ENCODE measurements at regions not wholly inside any gene's neighbourhood (a gene's known extent, or its start where the extent isn't known, plus 50 kb on each side); places are given as distances from the start of the nearest gene placed in this dataset.
A peak's percentile ranks its signal among the peaks of the same experiment; 100 is the strongest.

DNA sequence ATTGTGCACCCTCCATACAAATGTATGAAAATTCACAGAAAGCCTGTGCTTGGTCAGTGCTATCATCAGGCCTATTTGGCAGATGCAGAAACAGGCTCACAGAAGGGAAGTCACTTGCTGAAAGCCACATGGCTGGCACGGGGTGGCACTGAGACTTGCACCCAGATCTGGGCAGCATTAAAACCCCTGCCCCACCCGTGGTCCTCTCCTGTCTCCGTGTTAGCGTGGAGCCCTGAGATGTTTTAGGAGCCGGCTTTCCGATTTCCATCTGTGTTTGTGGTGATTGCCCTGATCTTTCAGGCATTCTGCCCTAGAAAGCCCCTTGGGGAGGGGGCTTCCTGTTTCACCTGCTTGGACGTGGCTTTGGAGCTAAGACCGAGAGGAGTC, 102.2 kb upstream of the IER5L start:
- Histone ChIP-seq H3K4me3 (ENCODE audit: low read length) (no peak overlapping the region), H3K9me3 (ENCODE audit: control insufficient read depth, insufficient read depth, low read length) (no peaks in the 10 kb centered on the region), H3K36me3 (ENCODE audit: control insufficient read depth, insufficient read depth, low read length) (no peaks in the 10 kb centered on the region), H3K27ac (ENCODE audit: low read length) (no peak overlapping the region), H3K27me3 (ENCODE audit: control insufficient read depth, insufficient read depth, low read length) (no peaks in the 10 kb centered on the region), H3K4me1 (ENCODE audit: control insufficient read depth, insufficient read depth, low read length) (peaks cover 3% of the 10 kb centered on the region)
- H3K27ac Mint-ChIP-seq: no peak overlapping the region
- intact Hi-C loops (cut with micrococcal nuclease): no loop called here
- TF ChIP-seq, protein P1, sequence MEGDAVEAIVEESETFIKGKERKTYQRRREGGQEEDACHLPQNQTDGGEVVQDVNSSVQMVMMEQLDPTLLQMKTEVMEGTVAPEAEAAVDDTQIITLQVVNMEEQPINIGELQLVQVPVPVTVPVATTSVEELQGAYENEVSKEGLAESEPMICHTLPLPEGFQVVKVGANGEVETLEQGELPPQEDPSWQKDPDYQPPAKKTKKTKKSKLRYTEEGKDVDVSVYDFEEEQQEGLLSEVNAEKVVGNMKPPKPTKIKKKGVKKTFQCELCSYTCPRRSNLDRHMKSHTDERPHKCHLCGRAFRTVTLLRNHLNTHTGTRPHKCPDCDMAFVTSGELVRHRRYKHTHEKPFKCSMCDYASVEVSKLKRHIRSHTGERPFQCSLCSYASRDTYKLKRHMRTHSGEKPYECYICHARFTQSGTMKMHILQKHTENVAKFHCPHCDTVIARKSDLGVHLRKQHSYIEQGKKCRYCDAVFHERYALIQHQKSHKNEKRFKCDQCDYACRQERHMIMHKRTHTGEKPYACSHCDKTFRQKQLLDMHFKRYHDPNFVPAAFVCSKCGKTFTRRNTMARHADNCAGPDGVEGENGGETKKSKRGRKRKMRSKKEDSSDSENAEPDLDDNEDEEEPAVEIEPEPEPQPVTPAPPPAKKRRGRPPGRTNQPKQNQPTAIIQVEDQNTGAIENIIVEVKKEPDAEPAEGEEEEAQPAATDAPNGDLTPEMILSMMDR (IDR thresholded peaks at IDR 0.05): no peak
- WGBS (ENCODE audit: insufficient coverage): 88% methylated on average over 8 of the region's 8 CpGs
- H3K4me1 Mint-ChIP-seq: no peaks in the 10 kb centered on the region
- no peaks in the 10 kb centered on the region for H3K36me3 Mint-ChIP-seq
- no peaks in the 10 kb centered on the region for H3K9me3 Mint-ChIP-seq
- peak in 1 of 2 donors; percentile 1 for DNase-seq
- H3K27me3 Mint-ChIP-seq (ENCODE audit: low read depth in 2 of 2): peaks cover 12 to 14% of the 10 kb centered on the region in 2 donors
- H3K4me3 Mint-ChIP-seq: no peak overlapping the region
- no peak for ATAC-seq

DNA sequence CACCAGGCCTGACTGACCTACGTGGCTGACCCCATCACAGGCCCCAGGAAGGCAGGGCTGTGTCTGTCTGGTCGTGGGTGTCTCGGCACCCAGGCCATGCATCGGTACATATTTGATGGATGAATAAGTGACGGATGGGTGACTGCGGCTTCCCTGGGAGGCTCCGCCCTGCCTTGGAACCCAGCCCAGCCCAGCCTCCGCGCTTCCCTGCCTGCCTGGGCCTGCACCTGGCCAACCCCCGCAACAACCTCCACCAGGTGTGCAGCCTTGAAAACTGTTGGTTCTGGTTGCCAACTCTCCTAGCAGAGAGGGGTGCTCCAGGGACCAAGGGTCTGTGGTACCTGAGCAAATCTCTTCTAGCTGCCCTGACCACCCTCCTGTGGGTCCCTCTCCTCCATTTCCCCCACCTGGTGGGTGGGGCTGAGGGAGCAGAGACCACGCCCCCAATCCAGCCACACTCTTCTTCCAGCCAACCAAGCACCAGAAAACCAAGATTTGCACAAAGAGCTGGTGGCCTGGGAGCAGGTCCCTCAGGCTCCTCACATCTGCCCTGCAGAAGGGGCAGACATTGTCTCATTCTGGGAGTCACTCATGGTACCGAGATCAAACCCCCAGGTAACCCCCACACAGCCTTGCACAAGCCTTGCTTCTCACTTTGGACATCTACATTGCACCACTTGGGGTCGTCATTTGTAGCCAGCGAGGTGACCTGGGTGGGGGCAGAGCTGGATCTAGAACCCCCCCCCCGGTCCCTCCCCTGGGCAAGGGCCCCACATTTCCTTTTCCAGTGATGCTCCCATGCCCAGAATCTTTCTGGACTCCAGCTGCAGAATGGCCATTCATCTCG, 100.6 kb upstream of the IER5L start:
- Mint-ChIP-seq H3K27me3 (ENCODE audit: low read depth in 2 of 2) (peaks cover 12 to 17% of the 10 kb centered on the region in 2 donors), H3K9me3 (no peaks in the 10 kb centered on the region), H3K4me1 (no peaks in the 10 kb centered on the region), H3K27ac (no peak overlapping the region), H3K36me3 (no peaks in the 10 kb centered on the region), H3K4me3 (no peak overlapping the region)
- Histone ChIP-seq H3K4me1 (ENCODE audit: control insufficient read depth, insufficient read depth, low read length) (peaks cover 3% of the 10 kb centered on the region), H3K9me3 (ENCODE audit: control insufficient read depth, insufficient read depth, low read length) (no peaks in the 10 kb centered on the region), H3K4me3 (ENCODE audit: low read length) (no peak overlapping the region), H3K27ac (ENCODE audit: low read length) (no peak overlapping the region), H3K27me3 (ENCODE audit: control insufficient read depth, insufficient read depth, low read length) (no peaks in the 10 kb centered on the region), H3K36me3 (ENCODE audit: control insufficient read depth, insufficient read depth, low read length) (no peaks in the 10 kb centered on the region)
- DNase-seq (peak in 1 of 2 donors; percentile 12), ATAC-seq (no peak)
- WGBS (ENCODE audit: insufficient coverage): 86% methylated on average over 16 of the region's 16 CpGs
- intact Hi-C loops (cut with micrococcal nuclease): no loop called here
- TF ChIP-seq, protein P1 (IDR thresholded peaks at IDR 0.05): no peak

DNA sequence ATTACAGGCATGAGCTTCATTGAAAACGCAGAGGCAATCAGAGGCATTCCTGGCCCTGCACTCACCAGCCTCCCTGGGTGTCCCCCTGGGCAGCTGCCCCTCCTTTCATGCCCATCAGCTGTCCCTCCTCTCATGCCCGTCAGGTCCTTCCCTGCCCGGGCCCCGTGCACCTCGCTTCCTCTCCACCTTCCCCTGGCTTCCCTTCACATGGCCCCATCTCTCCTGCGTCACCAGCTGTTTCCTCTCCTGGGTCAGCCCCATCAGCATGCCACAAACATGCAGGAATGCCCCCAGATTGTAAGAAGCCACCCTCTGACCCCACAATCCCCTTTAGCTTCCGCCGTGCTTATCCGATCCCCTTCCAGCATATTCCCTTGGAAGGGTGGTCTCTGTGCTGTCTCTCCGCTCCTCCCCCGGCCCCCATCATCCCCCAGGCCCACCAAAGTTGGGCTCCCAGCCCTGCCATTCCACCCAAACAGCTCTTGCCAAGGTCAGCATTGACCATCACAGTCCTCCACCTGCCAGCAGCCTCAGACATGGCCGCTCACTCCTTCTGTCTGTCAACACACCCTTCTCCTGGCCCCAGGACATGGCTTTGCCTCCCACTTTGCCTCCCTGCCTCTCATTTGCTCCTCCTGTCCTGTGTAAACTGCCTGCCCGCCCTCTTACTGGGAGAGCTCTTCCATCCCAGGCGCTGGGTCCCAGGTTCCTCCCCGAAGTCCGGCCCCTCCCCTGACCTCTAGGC, 98.6 kb upstream of the IER5L start:
- peaks cover 12 to 17% of the 10 kb centered on the region in 2 donors for H3K27me3 Mint-ChIP-seq (ENCODE audit: low read depth in 2 of 2)
- H3K36me3 ChIP-seq (ENCODE audit: control insufficient read depth, insufficient read depth, low read length): no peaks in the 10 kb centered on the region

More for the DNA sequence above, 98.6 kb upstream of the IER5L start:
- H3K9me3 Mint-ChIP-seq: no peaks in the 10 kb centered on the region
- H3K4me1 Mint-ChIP-seq: peaks cover 4 to 10% of the 10 kb centered on the region in 2 donors
- ATAC-seq: no peak
- Histone ChIP-seq H3K4me3 (ENCODE audit: low read length) (no peak overlapping the region), H3K9me3 (ENCODE audit: control insufficient read depth, insufficient read depth, low read length) (no peaks in the 10 kb centered on the region), H3K4me1 (ENCODE audit: control insufficient read depth, insufficient read depth, low read length) (peaks cover 4% of the 10 kb centered on the region), H3K27me3 (ENCODE audit: control insufficient read depth, insufficient read depth, low read length) (no peaks in the 10 kb centered on the region), H3K27ac (ENCODE audit: low read length) (no peak overlapping the region)
- H3K27ac Mint-ChIP-seq: no peak overlapping the region
- H3K4me3 Mint-ChIP-seq: no peak overlapping the region
- 70% methylated on average over 16 of the region's 16 CpGs for WGBS (ENCODE audit: insufficient coverage)
- intact Hi-C loops (cut with micrococcal nuclease): no loop called here
- DNase-seq: no peak
- TF ChIP-seq, protein P1 (IDR thresholded peaks at IDR 0.05): no peak
- no peaks in the 10 kb centered on the region for H3K36me3 Mint-ChIP-seq

Data from natural killer cell (primary cell).